ENCODE measurements at regions not wholly inside any gene's neighbourhood (a gene's known extent, or its start where the extent isn't known, plus 50 kb on each side); places are given as distances from the start of the nearest gene placed in this dataset.

GRCh38 chr15:62337934-62338333 lies 172.8 kb upstream of the C2CD4B start:
- TF ChIP-seq, protein P1, sequence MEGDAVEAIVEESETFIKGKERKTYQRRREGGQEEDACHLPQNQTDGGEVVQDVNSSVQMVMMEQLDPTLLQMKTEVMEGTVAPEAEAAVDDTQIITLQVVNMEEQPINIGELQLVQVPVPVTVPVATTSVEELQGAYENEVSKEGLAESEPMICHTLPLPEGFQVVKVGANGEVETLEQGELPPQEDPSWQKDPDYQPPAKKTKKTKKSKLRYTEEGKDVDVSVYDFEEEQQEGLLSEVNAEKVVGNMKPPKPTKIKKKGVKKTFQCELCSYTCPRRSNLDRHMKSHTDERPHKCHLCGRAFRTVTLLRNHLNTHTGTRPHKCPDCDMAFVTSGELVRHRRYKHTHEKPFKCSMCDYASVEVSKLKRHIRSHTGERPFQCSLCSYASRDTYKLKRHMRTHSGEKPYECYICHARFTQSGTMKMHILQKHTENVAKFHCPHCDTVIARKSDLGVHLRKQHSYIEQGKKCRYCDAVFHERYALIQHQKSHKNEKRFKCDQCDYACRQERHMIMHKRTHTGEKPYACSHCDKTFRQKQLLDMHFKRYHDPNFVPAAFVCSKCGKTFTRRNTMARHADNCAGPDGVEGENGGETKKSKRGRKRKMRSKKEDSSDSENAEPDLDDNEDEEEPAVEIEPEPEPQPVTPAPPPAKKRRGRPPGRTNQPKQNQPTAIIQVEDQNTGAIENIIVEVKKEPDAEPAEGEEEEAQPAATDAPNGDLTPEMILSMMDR (IDR thresholded peaks at IDR 0.05): no peak
- TF ChIP-seq POLR2A (IDR thresholded peaks at IDR 0.05): no peak
